IPS-NIHi7 (cell line): ENCODE measurements at regions not wholly inside any gene's neighbourhood (a gene's known extent, or its start where the extent isn't known, plus 50 kb on each side); places are given as distances from the start of the nearest gene placed in this dataset.
A peak's percentile ranks its signal among the peaks of the same experiment; 100 is the strongest.

Experiments used
- DNase-seq: peaks from one replicate; pipeline ENCODE4 v3.0.0; 2012; ENCODE audit warnings: mixed read lengths; ENCODE audit errors: extremely low spot score

- DNase-seq = no peak
Observed at GRCh38 chr9:80078826-80079225, 507.1 kb downstream of the TLE4 start.

GRCh38 chr9:80077059-80077458, 505.3 kb downstream of the TLE4 start:
- DNase-seq = no peak

DNA sequence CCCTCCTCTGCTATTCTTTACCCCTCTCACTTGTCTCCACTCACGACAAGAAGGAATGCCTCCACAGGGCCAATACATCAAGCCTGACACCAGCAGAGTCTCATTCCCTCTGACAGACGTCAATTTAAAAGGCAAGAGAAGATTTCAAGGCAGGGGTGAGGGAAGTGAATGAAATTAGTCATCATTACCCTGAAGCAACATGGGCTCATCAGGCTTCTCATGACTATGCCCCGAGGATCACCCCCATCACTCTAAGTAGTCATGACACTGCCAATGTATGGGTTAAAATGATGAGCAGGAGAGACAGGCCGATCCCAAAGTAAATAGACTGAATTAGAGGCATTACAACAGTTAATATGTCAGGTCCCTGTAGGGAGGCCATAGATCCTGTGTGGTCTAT, 504.4 kb downstream of the TLE4 start:
- DNase-seq = no peak

GRCh38 chr9:80074439-80074838, 502.7 kb downstream of the TLE4 start:
- DNase-seq = no peak

GRCh38 chr9:80072451-80072850, 500.7 kb downstream of the TLE4 start:
- no peak for DNase-seq

DNA sequence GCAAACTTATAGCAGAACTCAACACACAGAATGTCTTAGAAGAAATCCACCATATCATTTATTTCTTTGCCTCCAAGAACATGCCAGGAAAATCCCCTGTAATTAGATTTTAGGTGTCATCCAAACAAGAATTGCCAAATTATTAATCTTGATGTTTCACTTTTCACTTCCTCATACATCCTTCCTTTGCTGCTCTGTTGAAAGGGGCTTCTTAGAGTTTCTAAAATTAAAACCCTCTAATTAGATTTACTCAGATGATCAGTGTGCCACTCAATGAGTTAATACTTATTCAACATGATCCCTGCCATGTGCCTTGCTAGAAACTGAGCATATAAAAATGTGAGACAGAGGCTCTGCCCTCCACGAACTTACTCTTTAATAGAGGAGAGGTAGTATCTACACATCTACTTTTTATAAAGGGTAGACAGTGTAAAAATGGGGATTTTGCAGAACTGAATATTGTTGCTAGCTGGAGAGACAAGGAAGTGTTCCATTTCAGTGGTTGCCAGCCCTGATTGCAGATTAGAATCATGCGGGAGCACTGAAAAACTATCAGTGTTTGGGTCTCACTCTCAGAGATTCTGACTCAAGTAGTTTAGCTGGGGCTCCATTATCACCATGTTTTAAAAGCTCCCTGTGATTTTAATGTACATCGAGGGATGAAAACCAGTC, 498.4 kb downstream of the TLE4 start:
- no peak for DNase-seq

DNA sequence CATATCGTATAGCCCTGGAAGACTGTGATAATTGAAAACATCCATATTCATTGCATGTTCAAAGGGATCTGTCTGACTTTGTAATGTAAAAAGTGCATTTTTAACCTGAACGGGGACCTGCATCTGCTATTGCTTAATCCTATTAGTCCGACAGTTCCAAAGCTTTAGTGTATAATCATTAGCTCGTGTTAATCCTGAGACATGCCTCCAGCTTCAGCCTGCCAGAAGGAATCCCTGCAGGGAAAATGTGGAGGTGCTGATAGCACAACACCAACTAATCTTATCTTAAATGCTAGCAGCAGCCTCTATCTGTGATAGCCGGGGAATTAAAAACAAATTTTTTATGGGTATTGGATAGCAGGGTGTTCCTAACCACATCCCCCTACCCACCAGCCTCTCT, 495.2 kb downstream of the TLE4 start:
- no peak for DNase-seq

- DNase-seq = no peak
Observed at GRCh38 chr9:80062567-80062966, 490.8 kb downstream of the TLE4 start.

- DNase-seq = no peak
Observed at GRCh38 chr9:80061940-80062339, 490.2 kb downstream of the TLE4 start.

- DNase-seq = no peak
Observed at GRCh38 chr9:80061096-80061495, 489.3 kb downstream of the TLE4 start.

DNA sequence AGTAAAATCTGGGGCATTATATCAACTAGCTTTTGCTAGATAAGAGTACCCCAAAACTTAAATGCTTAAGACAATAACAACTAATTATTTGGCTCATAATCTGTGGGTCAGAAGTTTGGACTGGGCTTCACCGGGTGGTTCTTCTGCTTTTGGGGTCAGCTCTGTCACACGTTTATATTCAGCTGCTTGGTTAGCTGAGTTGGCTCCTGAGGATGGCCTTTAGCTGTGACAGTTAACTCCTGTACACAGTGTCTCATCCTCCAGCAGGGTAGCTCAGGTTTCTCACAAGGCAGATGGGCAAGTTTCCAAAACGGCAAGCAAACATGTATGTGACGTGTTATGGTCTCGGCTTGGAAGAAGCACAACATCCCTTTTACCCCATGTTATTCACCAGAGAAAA, 488.2 kb downstream of the TLE4 start:
- no peak for DNase-seq

GRCh38 chr9:80059191-80059590, 487.4 kb downstream of the TLE4 start:
- no peak for DNase-seq

- DNase-seq = no peak
Observed at GRCh38 chr9:80052830-80053229, 481.1 kb downstream of the TLE4 start.

- peak; percentile 38 for DNase-seq
Observed at GRCh38 chr9:80049096-80049782, 477.5 kb downstream of the TLE4 start.

DNA sequence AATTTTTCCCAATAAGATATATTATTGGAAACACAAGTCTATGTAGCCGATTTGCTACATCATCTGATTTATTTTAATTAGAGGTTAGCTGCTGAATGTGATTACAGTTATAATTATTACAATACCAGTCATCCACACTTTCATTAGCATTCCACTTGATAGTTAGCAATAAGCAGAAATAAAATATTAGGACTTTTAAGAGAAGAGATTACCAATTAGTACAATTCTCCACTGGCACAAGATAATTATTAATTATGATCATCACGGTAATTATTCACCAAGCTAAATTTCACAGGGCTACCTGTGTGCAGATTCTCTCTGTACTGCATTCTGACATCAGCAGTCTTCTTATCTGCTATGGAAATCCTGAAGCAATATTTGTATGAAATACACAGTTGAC, 474.7 kb downstream of the TLE4 start:
- no peak for DNase-seq

DNA sequence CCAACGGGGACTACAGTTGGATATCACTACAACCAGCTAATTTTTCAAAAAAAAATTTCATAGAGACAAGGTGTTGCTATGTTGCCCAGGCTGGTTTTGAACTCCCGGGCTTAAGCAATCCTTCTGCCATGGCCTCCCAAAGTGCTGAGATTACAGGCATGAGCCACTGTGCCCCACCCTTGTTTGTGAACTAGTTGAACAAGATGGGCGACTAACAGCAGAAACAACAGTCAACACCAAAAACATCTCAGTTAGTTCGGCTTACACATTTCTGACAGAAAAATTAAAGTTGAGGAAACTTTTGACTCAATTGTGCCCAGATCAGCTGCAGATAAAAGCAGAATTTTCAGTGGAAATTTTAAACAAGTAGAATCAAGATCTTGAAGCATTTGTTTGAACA, 470.1 kb downstream of the TLE4 start:
- DNase-seq = no peak

DNA sequence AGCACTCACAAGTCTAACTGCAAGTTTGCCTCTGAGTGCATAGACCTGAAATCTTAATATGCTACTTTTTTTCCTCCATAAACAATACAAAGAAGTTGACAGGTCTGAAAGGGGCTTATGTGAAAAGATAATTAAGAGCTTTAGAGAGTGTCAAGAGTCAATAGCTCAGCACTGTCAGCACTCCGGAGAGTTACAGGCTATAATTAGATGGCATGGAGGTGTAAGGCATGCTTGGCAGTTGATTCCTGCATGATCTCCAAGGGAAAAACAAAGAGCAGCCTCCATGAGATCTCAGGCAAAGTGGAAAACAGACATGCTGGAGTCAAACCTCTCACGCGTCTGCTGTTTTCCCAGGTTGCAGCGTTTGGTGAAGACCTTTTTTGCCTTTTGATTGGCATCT, 468.7 kb downstream of the TLE4 start:
- no peak for DNase-seq

DNA sequence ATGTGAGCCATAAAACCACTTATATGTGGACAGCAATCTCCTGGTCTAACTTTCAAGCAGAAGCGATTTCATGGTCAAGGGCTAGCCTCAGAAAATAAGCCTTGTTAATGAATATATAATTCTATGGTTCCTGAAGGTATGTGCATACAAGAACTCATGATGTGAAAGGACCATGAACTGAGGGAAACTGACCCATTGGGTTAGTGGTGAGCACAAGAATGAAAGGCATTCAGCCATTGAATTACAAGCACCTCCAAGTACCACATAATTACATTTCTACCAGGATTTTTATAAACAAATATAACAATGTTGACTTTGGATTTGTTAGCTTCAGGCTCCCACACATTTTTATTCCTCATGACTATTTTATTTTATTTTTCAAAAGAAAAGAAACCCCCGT, 459.0 kb downstream of the TLE4 start:
- DNase-seq = no peak

DNA sequence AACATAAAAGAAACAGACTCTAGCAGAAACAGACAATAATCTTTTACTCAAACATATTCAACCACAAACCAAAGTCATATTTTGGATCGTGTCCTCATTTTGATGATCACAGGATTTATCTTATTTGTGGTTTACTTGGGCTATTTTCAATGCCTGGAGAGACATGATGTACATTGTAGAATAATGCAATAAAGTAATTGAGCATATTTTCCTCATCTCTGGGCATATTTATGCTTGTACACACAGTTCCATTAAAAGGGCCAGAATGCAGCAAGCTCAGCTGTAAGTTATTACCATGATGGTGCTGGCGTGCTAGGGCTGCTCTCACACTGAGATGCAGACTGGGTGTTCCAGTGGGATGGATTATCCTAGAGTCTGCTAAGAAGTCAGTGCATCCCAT, 456.7 kb downstream of the TLE4 start:
- DNase-seq = no peak

GRCh38 chr9:80025796-80026520, 454.2 kb downstream of the TLE4 start:
- no peak for DNase-seq

GRCh38 chr9:80025131-80025530, 453.4 kb downstream of the TLE4 start:
- no peak for DNase-seq

DNA sequence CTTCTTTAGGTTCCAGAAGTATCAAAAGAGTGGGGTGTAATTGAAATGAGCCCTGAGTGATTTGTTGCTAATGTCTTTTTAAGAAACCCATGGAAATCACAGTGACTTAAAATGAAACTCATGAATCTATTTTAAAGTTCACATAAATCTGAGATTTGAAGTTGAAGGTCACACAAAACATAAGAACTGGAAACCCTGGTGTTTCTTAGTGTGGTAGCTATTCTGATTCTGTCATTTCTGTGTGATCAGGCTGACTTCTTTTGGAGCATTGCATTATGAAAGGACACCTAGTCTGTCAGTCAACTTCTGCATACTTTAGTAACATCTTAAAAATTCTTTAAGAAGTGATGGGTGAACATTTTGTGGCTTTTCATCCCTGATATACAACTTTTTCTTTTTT, 448.8 kb downstream of the TLE4 start:
- DNase-seq = no peak

- DNase-seq = no peak
Observed at GRCh38 chr9:80020056-80020455, 448.3 kb downstream of the TLE4 start.
